Testis (tissue), 2 donors: ENCODE measurements at regions not wholly inside any gene's neighbourhood (a gene's known extent, or its start where the extent isn't known, plus 50 kb on each side); places are given as distances from the start of the nearest gene placed in this dataset.

Experiments used
- DNase-seq: peaks from one replicate; pipeline ENCODE4 v3.0.0-alpha.2; 2019
- H3K27ac ChIP-seq, 2 donors: fragments of 200-600 bp; sonication (generic); one replicate each; pipeline ENCODE4 v1.5.1; 2019
- H3K27me3 ChIP-seq: fragments of 200-600 bp; sonication (generic); one replicate; pipeline ENCODE4 v1.5.1; 2019
- H3K36me3 ChIP-seq: fragments of 200-600 bp; sonication (generic); one replicate; pipeline ENCODE4 v1.5.1; 2017; ENCODE audit warnings: low read depth; ENCODE audit errors: missing control alignments
- H3K4me1 ChIP-seq: fragments of 200-600 bp; sonication (generic); one replicate; pipeline ENCODE4 v1.5.1; 2019
- H3K4me3 ChIP-seq, 2 donors: fragments of 200-600 bp; sonication (generic); one replicate each; pipeline ENCODE4 v1.5.1; 2017 to 2019
- H3K9me3 ChIP-seq: fragments of 200-600 bp; sonication (generic); one replicate; pipeline ENCODE4 v1.5.1; 2017
- POLR2A ChIP-seq: fragments of 450-650 bp; IDR thresholded peaks from one replicate; pipeline ENCODE4 v1.6.1; 2017; ENCODE audit warnings: antibody characterized with exemption, mild to moderate bottlenecking, moderate library complexity
- WGBS, 2 donors: methylation state at CpG; one replicate each; pipeline ENCODE4 v1.1.5; 2018; 5-methylcytosine and 5-hydroxymethylcytosine counted together
- intact Hi-C: fragments of 100-400 bp; cut with DNase I; formaldehyde crosslinking; loops from one replicate; pipeline ENCODE4 v1.15.1; 2023; ENCODE audit warnings: low total_unique reads
- TF ChIP-seq, protein P1 (sequence below), 3 experiments: fragments of 450-650 bp in 2 of 3; fragments of 200-600 bp in 1 of 3; sonication (generic) in 1 of 3; IDR thresholded peaks; one replicate each; pipeline ENCODE4 v1.5.1; 2016 to 2019; ENCODE audit warnings: antibody characterized with exemption in 3 of 3, mild to moderate bottlenecking in 2 of 3, moderate library complexity in 1 of 3

DNA sequence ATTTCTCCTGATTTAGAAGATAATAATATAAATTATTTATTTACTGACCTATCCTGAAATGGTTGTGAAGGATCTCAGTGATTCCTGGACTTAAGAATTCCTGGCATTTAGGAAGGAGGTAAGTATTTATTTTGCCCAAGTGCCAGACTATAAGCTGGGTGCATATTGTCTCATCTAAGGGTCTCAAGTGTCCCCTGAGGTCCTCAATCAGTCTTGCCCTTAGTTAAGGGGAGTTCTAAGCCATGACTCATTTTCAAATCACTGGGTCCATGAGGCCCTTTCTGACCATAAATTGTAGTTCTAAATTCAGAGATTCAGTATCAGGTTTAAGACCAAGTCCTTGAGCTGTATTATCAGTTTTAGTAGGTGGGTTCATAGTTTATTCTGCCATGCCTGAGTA, 251.6 kb upstream of the MEOX2 start:
- no peak overlapping the region for H3K27ac ChIP-seq

DNA sequence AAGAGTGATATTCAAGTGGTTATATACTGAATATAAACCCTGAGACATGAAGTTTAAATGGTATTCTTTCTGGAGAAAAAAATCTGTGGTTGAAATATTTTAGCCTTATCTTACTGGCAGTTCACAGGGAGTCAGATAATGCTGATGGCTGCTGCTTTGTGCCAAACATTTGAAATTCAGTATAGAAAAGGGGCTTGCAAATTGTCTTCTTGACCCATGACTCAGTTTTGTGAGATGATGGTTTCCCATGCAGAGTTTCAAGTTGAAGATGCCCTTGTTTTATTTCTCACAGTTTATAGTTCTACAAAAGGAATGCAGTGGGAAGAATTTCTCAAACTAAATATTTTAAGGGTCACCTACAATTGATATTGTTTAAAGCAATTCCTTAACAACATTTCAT, 251.1 kb upstream of the MEOX2 start:
- TF ChIP-seq, protein P1, sequence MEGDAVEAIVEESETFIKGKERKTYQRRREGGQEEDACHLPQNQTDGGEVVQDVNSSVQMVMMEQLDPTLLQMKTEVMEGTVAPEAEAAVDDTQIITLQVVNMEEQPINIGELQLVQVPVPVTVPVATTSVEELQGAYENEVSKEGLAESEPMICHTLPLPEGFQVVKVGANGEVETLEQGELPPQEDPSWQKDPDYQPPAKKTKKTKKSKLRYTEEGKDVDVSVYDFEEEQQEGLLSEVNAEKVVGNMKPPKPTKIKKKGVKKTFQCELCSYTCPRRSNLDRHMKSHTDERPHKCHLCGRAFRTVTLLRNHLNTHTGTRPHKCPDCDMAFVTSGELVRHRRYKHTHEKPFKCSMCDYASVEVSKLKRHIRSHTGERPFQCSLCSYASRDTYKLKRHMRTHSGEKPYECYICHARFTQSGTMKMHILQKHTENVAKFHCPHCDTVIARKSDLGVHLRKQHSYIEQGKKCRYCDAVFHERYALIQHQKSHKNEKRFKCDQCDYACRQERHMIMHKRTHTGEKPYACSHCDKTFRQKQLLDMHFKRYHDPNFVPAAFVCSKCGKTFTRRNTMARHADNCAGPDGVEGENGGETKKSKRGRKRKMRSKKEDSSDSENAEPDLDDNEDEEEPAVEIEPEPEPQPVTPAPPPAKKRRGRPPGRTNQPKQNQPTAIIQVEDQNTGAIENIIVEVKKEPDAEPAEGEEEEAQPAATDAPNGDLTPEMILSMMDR (IDR thresholded peaks at IDR 0.05) = no peak
- no peak for TF ChIP-seq POLR2A
- no peak overlapping the region for H3K4me3 ChIP-seq
- DNase-seq = no peak
- H3K4me1 ChIP-seq = no peaks in the 10 kb centered on the region
- H3K27ac ChIP-seq = no peak overlapping the region
- H3K27me3 ChIP-seq = no peaks in the 10 kb centered on the region
- no peaks in the 10 kb centered on the region for H3K9me3 ChIP-seq
- intact Hi-C loops = no loop called here
- no peaks in the 10 kb centered on the region for H3K36me3 ChIP-seq

More for the DNA sequence above, 251.6 kb upstream of the MEOX2 start:
- H3K4me3 ChIP-seq = no peak overlapping the region
- intact Hi-C loops = no loop called here
- DNase-seq = no peak
- no peaks in the 10 kb centered on the region for H3K4me1 ChIP-seq
- TF ChIP-seq POLR2A = no peak
- TF ChIP-seq, protein P1 (IDR thresholded peaks at IDR 0.05) = no peak
- no peaks in the 10 kb centered on the region for H3K9me3 ChIP-seq
- H3K36me3 ChIP-seq = no peaks in the 10 kb centered on the region
- H3K27me3 ChIP-seq = no peaks in the 10 kb centered on the region

DNA sequence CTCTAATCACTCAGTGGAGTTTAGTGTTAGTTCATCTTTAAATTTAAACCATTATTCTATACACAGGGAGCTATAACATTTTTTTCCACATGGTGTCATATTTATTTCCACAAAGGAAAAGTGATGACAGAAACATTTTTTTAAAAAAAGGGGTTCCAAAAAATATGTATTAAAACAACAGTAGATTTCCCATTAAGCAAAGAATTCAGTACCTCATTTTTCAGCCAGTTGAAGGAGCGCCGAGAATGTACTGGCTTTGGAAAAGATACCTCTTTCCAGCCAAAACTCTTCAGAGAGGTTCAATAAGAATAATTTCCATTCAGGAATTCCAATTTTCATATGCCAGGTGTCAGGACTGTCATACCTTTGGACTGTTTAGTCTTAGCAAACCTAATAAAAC, 250.5 kb upstream of the MEOX2 start:
- DNase-seq = no peak
- Histone ChIP-seq H3K9me3 (no peaks in the 10 kb centered on the region), H3K27me3 (no peaks in the 10 kb centered on the region), H3K36me3 (no peaks in the 10 kb centered on the region), H3K27ac (no peak overlapping the region), H3K4me3 (no peak overlapping the region), H3K4me1 (no peaks in the 10 kb centered on the region)
- TF ChIP-seq, protein P1 (IDR thresholded peaks at IDR 0.05) = no peak
- no peak for TF ChIP-seq POLR2A
- intact Hi-C loops = no loop called here
- 68 to 77% methylated on average over 2 of the region's 2 CpGs for WGBS, 2 donors

DNA sequence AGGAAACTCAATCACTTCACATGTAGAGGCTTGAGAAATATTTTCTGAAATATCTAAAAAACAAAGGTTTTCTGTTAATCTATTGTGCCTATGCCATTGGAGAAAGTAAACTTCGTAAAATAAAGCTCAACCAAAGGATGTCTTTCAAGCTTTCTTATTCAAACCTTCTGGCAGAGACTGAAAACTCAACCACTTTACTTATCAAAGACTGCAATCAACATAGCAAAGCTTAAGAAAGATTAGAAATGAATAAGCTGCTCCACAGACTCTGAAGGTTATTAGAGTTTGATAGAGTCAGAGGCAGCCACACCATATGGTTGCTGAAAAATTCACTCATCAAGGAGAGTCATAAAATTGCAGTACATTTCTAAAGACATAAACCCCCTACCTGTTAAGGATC, 245.8 kb upstream of the MEOX2 start:
- DNase-seq = no peak
- 98 to 100% methylated on average over 1 of the region's 1 CpG for WGBS, 2 donors

DNA sequence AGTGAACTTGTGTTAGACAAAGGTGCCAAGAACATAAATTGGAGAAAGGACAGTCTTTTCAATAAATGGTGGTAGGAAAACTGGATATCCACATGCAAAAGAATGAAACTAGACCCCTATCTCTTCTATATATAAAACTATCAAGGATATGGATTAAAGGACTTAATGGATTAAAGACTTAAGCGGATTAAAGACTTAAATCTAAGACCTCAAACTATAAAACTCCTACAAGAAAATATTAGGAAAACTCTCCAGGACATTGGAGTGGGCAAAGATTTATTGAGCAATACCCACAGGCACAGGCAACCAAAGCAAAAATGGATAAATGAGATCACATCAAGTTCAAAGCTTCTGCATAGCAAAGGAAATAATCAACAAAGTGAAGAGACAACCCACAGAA, 242.9 kb upstream of the MEOX2 start:
- TF ChIP-seq POLR2A = no peak
- TF ChIP-seq, protein P1 (IDR thresholded peaks at IDR 0.05) = no peak
- Histone ChIP-seq H3K4me3 (no peak overlapping the region), H3K27ac (no peak overlapping the region), H3K4me1 (no peaks in the 10 kb centered on the region), H3K36me3 (no peaks in the 10 kb centered on the region), H3K9me3 (no peaks in the 10 kb centered on the region), H3K27me3 (no peaks in the 10 kb centered on the region)
- 82 to 94% methylated on average over 1 of the region's 1 CpG for WGBS, 2 donors
- no peak for DNase-seq
- intact Hi-C loops = no loop called here

More for the DNA sequence above, 245.8 kb upstream of the MEOX2 start:
- TF ChIP-seq, protein P1 (IDR thresholded peaks at IDR 0.05) = no peak
- TF ChIP-seq POLR2A = no peak
- H3K27ac ChIP-seq = no peak overlapping the region
- no peak overlapping the region for H3K4me3 ChIP-seq
- H3K4me1 ChIP-seq = no peaks in the 10 kb centered on the region
- no peaks in the 10 kb centered on the region for H3K27me3 ChIP-seq
- no peaks in the 10 kb centered on the region for H3K9me3 ChIP-seq
- intact Hi-C loops = no loop called here
- no peaks in the 10 kb centered on the region for H3K36me3 ChIP-seq
